Breast epithelium (tissue), 3 donors: ENCODE measurements at regions not wholly inside any gene's neighbourhood (a gene's known extent, or its start where the extent isn't known, plus 50 kb on each side); places are given as distances from the start of the nearest gene placed in this dataset.

Experiments used
- POLR2A ChIP-seq: fragments of 450-650 bp; IDR thresholded peaks from one replicate; pipeline ENCODE4 v1.6.1; 2016; ENCODE audit warnings: antibody characterized with exemption, mild to moderate bottlenecking, moderate library complexity
- POLR2AphosphoS5 ChIP-seq, 3 donors: sonication (generic); formaldehyde crosslinking; IDR thresholded peaks; one replicate each; pipeline ENCODE4 v1.6.1; 2017; ENCODE audit warnings: antibody characterized with exemption in 3 of 3

DNA sequence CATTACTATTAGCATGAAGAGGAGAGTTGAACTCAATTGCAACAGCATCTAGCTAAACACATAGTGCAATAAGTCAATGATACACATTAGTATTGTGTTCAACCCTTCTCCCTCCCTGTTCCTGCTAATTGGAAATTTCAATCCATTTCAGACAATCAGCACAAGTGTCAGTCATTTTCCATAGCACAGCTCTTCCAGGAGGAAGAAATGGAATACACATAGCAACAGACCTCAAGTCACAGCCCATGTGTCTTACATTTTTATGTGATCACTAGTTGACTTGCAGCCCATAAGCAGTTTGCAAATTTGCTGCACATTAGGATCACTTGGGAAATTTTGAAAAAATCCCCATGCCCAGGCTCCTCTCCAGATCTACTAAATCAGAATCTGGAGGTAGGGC lies 636.9 kb downstream of the TLE4 start:
- TF ChIP-seq POLR2A (no peak), POLR2AphosphoS5 (IDR thresholded peaks at IDR 0.05) (no peak)
